ENCODE measurements at regions not wholly inside any gene's neighbourhood (a gene's known extent, or its start where the extent isn't known, plus 50 kb on each side); places are given as distances from the start of the nearest gene placed in this dataset.

GRCh38 chr2:157122776-157123175 is 134.7 kb upstream of the GALNT5 start:
- Mint-ChIP-seq H3K9me3 (peaks cover 0 to 11% (median 4%) of the 10 kb centered on the region in 11 donors), H3K4me3 (no peak overlapping the region), H3K27me3 (peaks cover 0 to 12% (median 10%) of the 10 kb centered on the region in 5 donors), H3K27ac (no peak overlapping the region), H3K4me1 (no peaks in the 10 kb centered on the region), H3K36me3 (peaks cover 0 to 3% (median 0%) of the 10 kb centered on the region in 5 donors)
- H3K4me3 ChIP-seq (ENCODE audit: low read length): no peak overlapping the region
- no peaks in the 10 kb centered on the region for H3K27me3 ChIP-seq (ENCODE audit: control insufficient read depth in 2 of 2, insufficient read depth in 2 of 2, low read length in 2 of 2)
- H3K4me1 ChIP-seq (ENCODE audit: control insufficient read depth in 2 of 2, insufficient read depth in 2 of 2, low read length in 2 of 2): no peaks in the 10 kb centered on the region
- H3K27ac ChIP-seq (ENCODE audit: low read depth, low read length): no peak overlapping the region
- CTCF ChIA-PET: no interaction called here
- POLR2A ChIA-PET: no interaction called here
- intact Hi-C loops (cut with micrococcal nuclease): no loop called here
- DNase-seq (no peak), ATAC-seq (no peak)
- no peaks in the 10 kb centered on the region for H3K9me3 ChIP-seq (ENCODE audit: control insufficient read depth in 2 of 3, low read length in 3 of 3)
- H3K36me3 ChIP-seq (ENCODE audit: control insufficient read depth in 2 of 3, insufficient read depth in 3 of 3, low read length in 3 of 3): no peaks in the 10 kb centered on the region

- H3K4me3 Mint-ChIP-seq: no peak overlapping the region
- H3K27me3 Mint-ChIP-seq: peaks cover 0 to 12% (median 10%) of the 10 kb centered on the region in 5 donors
- Histone ChIP-seq H3K36me3 (ENCODE audit: control insufficient read depth in 2 of 3, insufficient read depth in 3 of 3, low read length in 3 of 3) (no peaks in the 10 kb centered on the region), H3K4me1 (ENCODE audit: control insufficient read depth in 2 of 2, insufficient read depth in 2 of 2, low read length in 2 of 2) (no peaks in the 10 kb centered on the region), H3K27me3 (ENCODE audit: control insufficient read depth in 2 of 2, insufficient read depth in 2 of 2, low read length in 2 of 2) (no peaks in the 10 kb centered on the region), H3K4me3 (ENCODE audit: low read length) (no peak overlapping the region), H3K9me3 (ENCODE audit: control insufficient read depth in 2 of 3, low read length in 3 of 3) (no peaks in the 10 kb centered on the region), H3K27ac (ENCODE audit: low read depth, low read length) (no peak overlapping the region)
- DNase-seq (no peak), ATAC-seq (no peak)
- ChIA-PET POLR2A (no interaction called here), CTCF (no interaction called here)
- H3K4me1 Mint-ChIP-seq: no peaks in the 10 kb centered on the region
- no peak overlapping the region for H3K27ac Mint-ChIP-seq
- peaks cover 0 to 5% (median under 1%) of the 10 kb centered on the region in 11 donors for H3K9me3 Mint-ChIP-seq
- intact Hi-C loops (cut with micrococcal nuclease): no loop called here
- H3K36me3 Mint-ChIP-seq: no peaks in the 10 kb centered on the region
Observed at GRCh38 chr2:157124731-157125130, 132.8 kb upstream of the GALNT5 start.

GRCh38 chr2:157125685-157126084 is 131.8 kb upstream of the GALNT5 start:
- Histone ChIP-seq H3K36me3 (ENCODE audit: control insufficient read depth in 2 of 3, insufficient read depth in 3 of 3, low read length in 3 of 3) (no peaks in the 10 kb centered on the region), H3K4me3 (ENCODE audit: low read length) (no peak overlapping the region), H3K27me3 (ENCODE audit: control insufficient read depth in 2 of 2, insufficient read depth in 2 of 2, low read length in 2 of 2) (no peaks in the 10 kb centered on the region), H3K9me3 (ENCODE audit: control insufficient read depth in 2 of 3, low read length in 3 of 3) (no peaks in the 10 kb centered on the region), H3K27ac (ENCODE audit: low read depth, low read length) (no peak overlapping the region), H3K4me1 (ENCODE audit: control insufficient read depth in 2 of 2, insufficient read depth in 2 of 2, low read length in 2 of 2) (no peaks in the 10 kb centered on the region)
- no peaks in the 10 kb centered on the region for H3K36me3 Mint-ChIP-seq
- no peaks in the 10 kb centered on the region for H3K4me1 Mint-ChIP-seq
- DNase-seq (no peak), ATAC-seq (no peak)
- H3K4me3 Mint-ChIP-seq: no peak overlapping the region
- peaks cover 0 to 11% (median 10%) of the 10 kb centered on the region in 5 donors for H3K27me3 Mint-ChIP-seq
- H3K9me3 Mint-ChIP-seq: peaks cover 0 to 6% (median 0%) of the 10 kb centered on the region in 11 donors
- intact Hi-C loops (cut with micrococcal nuclease): no loop called here
- no peak overlapping the region for H3K27ac Mint-ChIP-seq
- CTCF ChIA-PET: no interaction called here
- POLR2A ChIA-PET: no interaction called here

GRCh38 chr2:157127249-157128012 is 130.1 kb upstream of the GALNT5 start:
- no peaks in the 10 kb centered on the region for H3K4me1 Mint-ChIP-seq
- Histone ChIP-seq H3K36me3 (ENCODE audit: control insufficient read depth in 2 of 3, insufficient read depth in 3 of 3, low read length in 3 of 3) (no peaks in the 10 kb centered on the region), H3K4me1 (ENCODE audit: control insufficient read depth in 2 of 2, insufficient read depth in 2 of 2, low read length in 2 of 2) (no peaks in the 10 kb centered on the region), H3K27ac (ENCODE audit: low read depth, low read length) (no peak overlapping the region), H3K27me3 (ENCODE audit: control insufficient read depth in 2 of 2, insufficient read depth in 2 of 2, low read length in 2 of 2) (no peaks in the 10 kb centered on the region), H3K4me3 (ENCODE audit: low read length) (no peak overlapping the region), H3K9me3 (ENCODE audit: control insufficient read depth in 2 of 3, low read length in 3 of 3) (no peaks in the 10 kb centered on the region)
- ChIA-PET CTCF (no interaction called here), POLR2A (no interaction called here)
- peaks cover 2 to 10% (median 6%) of the 10 kb centered on the region in 5 donors for H3K27me3 Mint-ChIP-seq
- DNase-seq: no peak
- no peak overlapping the region for H3K4me3 Mint-ChIP-seq
- intact Hi-C loops (cut with micrococcal nuclease): no loop called here
- no peaks in the 10 kb centered on the region for H3K36me3 Mint-ChIP-seq
- H3K27ac Mint-ChIP-seq: no peak overlapping the region
- H3K9me3 Mint-ChIP-seq: peaks cover 0 to 11% (median 2%) of the 10 kb centered on the region in 11 donors
- no peak for ATAC-seq

- no peaks in the 10 kb centered on the region for H3K27me3 ChIP-seq (ENCODE audit: control insufficient read depth in 2 of 2, insufficient read depth in 2 of 2, low read length in 2 of 2)
- H3K27me3 Mint-ChIP-seq: peaks cover 6 to 31% (median 13%) of the 10 kb centered on the region in 5 donors
- H3K4me3 Mint-ChIP-seq: no peak overlapping the region
- no peak overlapping the region for H3K4me3 ChIP-seq (ENCODE audit: low read length)
- no peaks in the 10 kb centered on the region for H3K36me3 ChIP-seq (ENCODE audit: control insufficient read depth in 2 of 3, insufficient read depth in 3 of 3, low read length in 3 of 3)
- ChIA-PET POLR2A (no interaction called here), CTCF (no interaction called here)
- H3K4me1 ChIP-seq (ENCODE audit: control insufficient read depth in 2 of 2, insufficient read depth in 2 of 2, low read length in 2 of 2): no peaks in the 10 kb centered on the region
- DNase-seq (no peak), ATAC-seq (no peak)
- no peaks in the 10 kb centered on the region for H3K36me3 Mint-ChIP-seq
- no peak overlapping the region for H3K27ac ChIP-seq (ENCODE audit: low read depth, low read length)
- intact Hi-C loops (cut with micrococcal nuclease): no loop called here
- H3K4me1 Mint-ChIP-seq: no peaks in the 10 kb centered on the region
- H3K27ac Mint-ChIP-seq: no peak overlapping the region
- no peaks in the 10 kb centered on the region for H3K9me3 ChIP-seq (ENCODE audit: control insufficient read depth in 2 of 3, low read length in 3 of 3)
- peaks cover 0 to 2% (median 0%) of the 10 kb centered on the region in 11 donors for H3K9me3 Mint-ChIP-seq
Observed at GRCh38 chr2:157143901-157144300, 113.6 kb upstream of the GALNT5 start.

- Histone ChIP-seq H3K27ac (ENCODE audit: low read depth, low read length) (no peak overlapping the region), H3K27me3 (ENCODE audit: control insufficient read depth in 2 of 2, insufficient read depth in 2 of 2, low read length in 2 of 2) (no peaks in the 10 kb centered on the region), H3K4me1 (ENCODE audit: control insufficient read depth in 2 of 2, insufficient read depth in 2 of 2, low read length in 2 of 2) (no peaks in the 10 kb centered on the region), H3K36me3 (ENCODE audit: control insufficient read depth in 2 of 3, insufficient read depth in 3 of 3, low read length in 3 of 3) (no peaks in the 10 kb centered on the region), H3K9me3 (ENCODE audit: control insufficient read depth in 2 of 3, low read length in 3 of 3) (no peaks in the 10 kb centered on the region), H3K4me3 (ENCODE audit: low read length) (no peak overlapping the region)
- H3K27me3 Mint-ChIP-seq: peaks cover 5 to 20% (median 11%) of the 10 kb centered on the region in 5 donors
- no peak overlapping the region for H3K4me3 Mint-ChIP-seq
- no peaks in the 10 kb centered on the region for H3K9me3 Mint-ChIP-seq
- no peak overlapping the region for H3K27ac Mint-ChIP-seq
- no peak for ATAC-seq
- no peaks in the 10 kb centered on the region for H3K36me3 Mint-ChIP-seq
- no peaks in the 10 kb centered on the region for H3K4me1 Mint-ChIP-seq
- intact Hi-C loops (cut with micrococcal nuclease): no loop called here
- ChIA-PET POLR2A (interaction anchor here (0.7 kb wide), 1 partner anchor 906 kb away, joined by 3 read pairs; no protein-coding TSS in a partner anchor), CTCF (no interaction called here)
- DNase-seq: no peak
Observed at GRCh38 chr2:157149270-157149669, 108.2 kb upstream of the GALNT5 start.

- H3K27ac Mint-ChIP-seq: no peak overlapping the region
- ATAC-seq (no peak), DNase-seq (no peak)
- Histone ChIP-seq H3K4me3 (ENCODE audit: low read length) (no peak overlapping the region), H3K27me3 (ENCODE audit: control insufficient read depth in 2 of 2, insufficient read depth in 2 of 2, low read length in 2 of 2) (no peaks in the 10 kb centered on the region), H3K27ac (ENCODE audit: low read depth, low read length) (no peak overlapping the region), H3K4me1 (ENCODE audit: control insufficient read depth in 2 of 2, insufficient read depth in 2 of 2, low read length in 2 of 2) (no peaks in the 10 kb centered on the region), H3K9me3 (ENCODE audit: control insufficient read depth in 2 of 3, low read length in 3 of 3) (no peaks in the 10 kb centered on the region), H3K36me3 (ENCODE audit: control insufficient read depth in 2 of 3, insufficient read depth in 3 of 3, low read length in 3 of 3) (no peaks in the 10 kb centered on the region)
- H3K4me1 Mint-ChIP-seq: no peaks in the 10 kb centered on the region
- CTCF ChIA-PET: no interaction called here
- intact Hi-C loops (cut with micrococcal nuclease): no loop called here
- no peak overlapping the region for H3K4me3 Mint-ChIP-seq
- no peaks in the 10 kb centered on the region for H3K36me3 Mint-ChIP-seq
- no peaks in the 10 kb centered on the region for H3K9me3 Mint-ChIP-seq
- peaks cover under 1 to 18% (median 12%) of the 10 kb centered on the region in 5 donors for H3K27me3 Mint-ChIP-seq
- POLR2A ChIA-PET: no interaction called here
Observed at GRCh38 chr2:157150747-157151146, 106.8 kb upstream of the GALNT5 start.
